ENCODE measurements at regions not wholly inside any gene's neighbourhood (a gene's known extent, or its start where the extent isn't known, plus 50 kb on each side); places are given as distances from the start of the nearest gene placed in this dataset.

DNA sequence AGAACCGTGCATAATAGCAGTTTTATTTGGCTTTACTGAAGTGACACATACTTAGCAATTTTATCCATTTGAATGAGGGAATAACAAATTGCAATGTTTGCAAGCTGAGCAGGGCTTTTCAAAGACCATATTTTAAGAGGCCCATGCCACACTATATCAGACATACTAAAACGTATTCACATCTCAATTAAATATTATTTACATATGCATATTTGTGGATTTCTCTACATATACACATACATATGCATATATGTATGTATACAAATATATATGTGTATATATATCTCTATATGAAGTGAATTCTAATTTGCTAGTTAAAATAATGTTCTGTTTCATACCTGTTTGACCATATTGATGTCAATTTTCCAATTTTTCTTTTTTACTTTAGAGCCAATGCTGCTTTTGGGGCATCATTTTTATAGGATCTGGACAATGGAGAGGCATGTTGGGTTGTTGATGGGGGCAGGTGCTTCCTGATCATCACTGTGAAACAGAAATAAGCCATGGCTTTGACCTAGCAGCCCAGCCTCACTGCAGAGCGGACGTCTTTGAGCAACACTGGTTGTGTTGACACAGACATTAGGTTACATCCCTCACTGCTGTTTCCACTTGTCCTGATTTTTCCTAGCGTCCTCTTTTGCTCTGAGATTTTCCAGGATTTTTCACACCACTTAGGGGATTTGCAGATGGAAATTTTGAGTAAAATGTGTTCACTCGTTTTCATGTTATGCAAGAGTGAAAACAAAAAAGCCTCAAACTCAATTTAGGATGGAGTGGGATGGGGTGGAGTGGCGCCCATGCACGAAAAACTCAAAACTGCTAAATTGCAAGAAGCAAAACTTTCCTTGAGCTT lies 56.9 kb downstream of the RDH14 start:
- DNase-seq = no peak

DNA sequence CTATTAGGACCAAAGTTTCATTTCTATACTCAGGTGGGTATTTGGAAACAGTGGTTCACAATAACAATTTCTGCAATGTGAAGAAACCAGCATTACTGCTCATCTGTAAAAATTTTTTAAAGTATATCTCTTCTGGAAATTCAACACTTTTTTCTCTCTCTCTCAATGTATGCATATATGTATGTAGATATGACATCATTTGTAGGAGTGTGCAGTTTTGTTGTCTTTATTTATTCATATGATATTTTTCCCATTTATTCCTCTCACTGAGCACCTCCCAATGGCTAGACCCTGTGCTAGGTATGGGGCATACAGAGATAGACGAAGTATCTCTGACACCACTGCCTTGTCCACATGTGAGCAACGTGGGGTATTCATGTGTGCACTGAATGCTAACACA lies 58.3 kb downstream of the RDH14 start:
- no peak for DNase-seq

DNA sequence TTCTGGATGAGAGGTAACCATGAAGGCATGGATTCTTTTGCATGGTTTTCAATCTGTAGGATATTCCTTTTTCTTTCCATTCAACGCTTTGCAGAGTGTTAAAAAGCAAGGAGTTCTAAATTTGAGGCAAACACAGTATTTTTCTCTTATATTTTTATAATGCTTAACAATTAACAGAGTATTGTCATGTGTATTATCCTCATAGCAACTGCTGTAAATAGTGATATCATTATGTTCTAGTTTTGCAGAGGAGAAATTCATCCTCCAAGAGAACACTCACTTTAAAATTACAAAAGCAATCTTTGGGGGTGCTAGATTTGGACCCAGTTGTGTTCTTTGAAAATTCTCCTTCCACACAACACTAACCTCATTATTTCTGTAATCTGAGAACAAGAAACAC lies 58.7 kb downstream of the RDH14 start:
- DNase-seq = no peak

DNA sequence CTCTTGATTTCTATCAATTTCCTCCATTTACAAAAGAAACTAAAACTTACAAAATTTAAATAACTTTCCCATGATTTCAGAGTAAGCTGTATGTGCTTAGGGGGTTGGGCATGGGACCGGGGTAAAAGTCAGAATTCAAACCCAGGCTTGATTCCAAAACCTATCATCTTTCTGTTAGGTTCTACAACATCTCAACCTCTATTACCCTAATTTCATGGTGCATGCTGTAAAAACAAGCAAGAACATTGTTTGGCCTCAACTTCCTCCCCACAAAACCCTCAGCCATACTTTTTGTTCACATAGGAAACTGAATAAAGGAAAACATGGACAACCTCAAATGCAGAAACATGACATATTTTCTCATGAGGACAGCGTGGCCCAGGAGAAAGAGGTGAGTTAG lies 59.3 kb downstream of the RDH14 start:
- DNase-seq = no peak

DNA sequence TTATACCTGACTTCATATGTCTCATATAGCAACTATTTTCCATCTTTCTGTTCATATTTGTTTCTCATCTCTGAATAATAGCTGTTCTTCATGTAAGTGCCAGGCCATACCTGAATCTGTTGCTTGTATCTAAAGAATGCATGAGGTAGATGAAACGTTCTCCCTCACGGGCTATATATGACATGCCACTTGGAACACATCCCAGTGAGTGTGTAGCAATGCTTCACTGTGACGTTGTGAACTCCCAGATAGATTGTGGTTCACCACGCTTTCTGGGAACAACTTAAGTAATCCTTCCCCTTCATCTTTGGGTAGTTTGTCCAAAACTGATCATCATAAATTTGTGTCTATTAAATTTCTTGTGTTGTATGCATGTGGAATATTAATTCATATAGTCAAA lies 60.1 kb downstream of the RDH14 start:
- DNase-seq = no peak

DNA sequence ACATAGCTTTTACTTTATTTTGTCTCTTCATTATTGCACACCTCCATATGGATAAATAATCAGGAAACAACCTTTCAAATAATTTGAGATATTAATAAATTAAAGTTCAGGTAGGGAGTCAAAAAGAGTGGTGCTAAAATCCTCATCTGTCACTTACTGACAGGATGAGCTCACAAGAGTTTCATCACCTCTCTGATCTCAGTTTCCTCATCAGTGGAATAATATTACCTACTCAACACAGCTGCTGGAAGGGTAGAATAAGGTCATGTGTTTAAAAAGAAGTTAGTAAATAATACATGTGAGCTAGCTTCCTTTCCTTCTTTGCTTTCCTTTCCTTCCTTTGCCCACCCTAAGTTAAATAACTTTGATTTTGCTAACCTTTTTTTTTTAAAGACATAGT lies 61.9 kb downstream of the RDH14 start:
- DNase-seq = no peak

DNA sequence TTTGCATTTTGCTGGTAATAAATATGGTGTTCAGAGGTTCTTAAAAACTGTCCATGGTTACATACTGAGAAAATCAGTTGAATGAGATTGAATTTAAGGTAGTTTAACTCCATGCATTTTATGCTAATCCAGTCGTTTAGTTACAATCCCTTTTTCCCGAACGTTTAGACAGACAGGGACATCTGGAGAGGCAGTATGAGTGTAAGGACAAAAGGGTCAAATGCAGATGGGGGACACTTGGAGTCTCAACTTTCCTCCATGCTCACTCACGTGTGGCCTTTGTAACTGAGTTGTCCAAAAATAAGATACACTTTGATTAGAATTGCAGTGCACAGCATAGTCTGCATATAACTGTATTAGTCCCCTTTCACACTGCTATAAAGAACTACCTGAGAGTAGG lies 63.9 kb downstream of the RDH14 start:
- no peak for DNase-seq

DNA sequence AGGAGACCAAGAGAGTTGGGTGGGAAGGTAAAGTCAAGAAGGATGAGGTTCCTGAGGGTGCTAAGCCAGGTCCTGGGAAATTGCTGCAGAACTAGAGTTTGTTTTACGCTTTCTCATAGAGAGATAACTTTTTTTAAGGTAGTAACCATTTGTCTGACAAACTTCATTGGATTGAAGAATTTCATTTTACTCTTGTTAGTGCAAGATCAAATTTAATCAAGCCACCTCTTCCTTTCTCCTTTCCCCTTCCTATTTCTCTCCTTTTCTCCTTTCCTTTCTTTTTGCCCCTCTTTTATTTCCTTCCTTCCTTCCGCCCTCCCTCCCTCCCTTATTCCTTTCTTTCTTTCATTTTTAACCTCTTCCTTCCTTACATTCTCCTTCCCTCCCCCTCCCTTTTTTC lies 65.4 kb downstream of the RDH14 start:
- no peak for DNase-seq

DNA sequence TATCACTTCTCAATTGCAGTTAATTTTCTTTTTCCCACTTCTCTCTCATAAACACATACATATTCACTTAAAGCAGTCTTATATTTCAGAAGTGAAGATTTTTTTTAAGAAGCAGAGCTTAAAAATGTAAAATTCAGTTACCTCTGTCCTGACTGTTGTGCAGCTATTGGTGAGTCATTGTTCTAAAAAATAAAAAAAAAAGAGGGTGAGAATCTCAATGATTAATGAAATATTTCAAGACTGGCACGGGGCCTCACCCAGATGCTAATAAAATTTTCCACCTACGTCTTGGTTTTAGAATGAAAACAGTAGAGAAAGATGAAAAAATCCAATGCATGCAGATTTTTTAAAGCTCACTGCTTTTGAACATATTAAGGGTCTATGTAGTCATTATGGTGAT lies 67.7 kb downstream of the RDH14 start:
- DNase-seq = no peak

DNA sequence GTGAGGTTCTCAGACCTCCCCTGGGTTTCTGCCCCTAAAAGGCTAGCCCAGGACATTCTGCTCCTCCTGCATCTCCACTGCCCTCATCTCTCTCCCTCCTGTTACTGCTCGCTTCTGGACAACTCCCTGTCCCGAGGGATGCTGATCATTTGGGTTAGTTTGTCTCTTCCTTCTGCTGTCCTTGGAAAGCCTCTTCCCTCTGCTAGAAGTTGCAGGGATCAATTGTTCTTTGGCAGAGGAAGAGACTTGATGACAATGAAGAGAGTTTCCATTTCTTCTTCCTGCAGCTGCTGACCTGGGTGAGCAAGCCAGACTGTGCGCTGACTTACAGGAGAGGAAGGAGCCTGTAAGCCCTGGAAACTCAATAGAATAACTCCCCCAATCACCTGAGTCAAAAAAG lies 68.9 kb downstream of the RDH14 start:
- no peak for DNase-seq

DNA sequence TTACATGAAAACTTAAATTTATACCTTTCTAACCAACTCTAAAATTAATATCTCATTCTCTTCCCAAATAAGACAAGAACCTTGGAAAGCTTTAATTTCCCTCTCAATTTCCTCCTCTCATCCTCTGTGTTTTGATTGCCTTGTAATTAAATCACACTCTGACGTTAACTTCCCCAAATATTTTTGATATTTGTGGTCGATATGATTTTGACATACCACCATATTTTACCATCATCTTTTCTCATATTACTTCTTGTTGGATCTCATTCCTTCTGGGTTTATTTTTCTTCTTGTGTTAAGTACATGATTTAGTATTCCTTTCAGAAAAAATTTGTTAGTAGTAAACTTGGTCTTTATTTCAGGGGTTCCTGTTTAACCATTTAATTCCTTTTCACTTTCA lies 69.6 kb downstream of the RDH14 start:
- DNase-seq = no peak

DNA sequence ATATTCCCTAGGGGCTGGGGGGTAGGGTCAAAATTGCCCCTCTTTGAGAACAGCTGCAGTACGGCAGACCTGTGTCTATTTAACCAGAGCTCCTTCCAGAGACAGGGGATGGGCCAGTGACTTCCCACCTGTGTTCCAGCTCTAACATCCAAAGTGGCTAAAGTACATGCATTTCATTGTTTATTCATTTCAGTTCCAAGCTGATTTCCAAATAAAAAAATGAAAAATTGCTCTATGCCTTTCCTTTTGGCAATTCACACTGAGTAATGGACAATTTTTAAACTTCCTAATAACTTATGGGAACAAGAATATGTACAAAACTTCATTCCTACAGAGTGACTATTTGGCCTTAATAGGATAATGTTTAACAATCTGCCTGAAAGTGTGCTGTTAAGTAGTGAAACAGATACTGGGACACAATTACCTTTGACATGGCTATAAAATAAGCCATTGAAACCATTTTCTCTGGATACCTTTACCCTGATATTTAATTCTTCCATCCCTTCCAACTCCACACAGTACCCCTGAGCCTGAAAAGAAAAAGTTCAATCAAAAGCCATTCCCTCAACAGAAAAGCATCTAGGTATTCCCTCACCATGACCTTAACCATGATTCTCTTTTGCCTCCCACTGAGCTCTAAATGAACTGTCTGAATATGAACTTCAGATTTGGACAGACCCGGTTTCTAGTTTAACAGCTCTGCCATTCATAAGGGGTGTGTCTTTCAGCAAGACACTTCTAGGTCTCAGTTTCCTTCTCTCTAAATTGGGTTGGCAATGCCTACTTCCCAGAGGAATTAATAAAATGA lies 73.1 kb downstream of the RDH14 start:
- DNase-seq = no peak

DNA sequence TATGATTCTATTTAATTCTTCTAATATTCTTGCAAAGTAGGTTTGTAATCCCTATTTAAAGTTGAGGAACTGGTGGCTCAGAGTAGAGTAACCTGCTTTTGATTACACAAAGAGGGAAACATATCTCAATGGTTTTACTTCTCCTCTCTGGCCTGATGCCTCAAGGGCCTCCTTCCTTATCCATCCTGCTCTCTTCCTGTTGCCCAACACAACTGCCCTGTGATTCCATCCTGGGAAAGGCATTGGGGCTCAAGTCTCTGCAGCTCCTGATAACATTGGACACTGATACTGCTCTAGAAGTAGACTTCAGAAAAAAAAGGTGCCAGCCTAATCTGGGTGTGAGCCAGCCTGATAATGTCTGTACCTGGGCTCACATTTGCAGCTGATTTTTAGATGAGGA lies 75.8 kb downstream of the RDH14 start:
- DNase-seq = no peak

DNA sequence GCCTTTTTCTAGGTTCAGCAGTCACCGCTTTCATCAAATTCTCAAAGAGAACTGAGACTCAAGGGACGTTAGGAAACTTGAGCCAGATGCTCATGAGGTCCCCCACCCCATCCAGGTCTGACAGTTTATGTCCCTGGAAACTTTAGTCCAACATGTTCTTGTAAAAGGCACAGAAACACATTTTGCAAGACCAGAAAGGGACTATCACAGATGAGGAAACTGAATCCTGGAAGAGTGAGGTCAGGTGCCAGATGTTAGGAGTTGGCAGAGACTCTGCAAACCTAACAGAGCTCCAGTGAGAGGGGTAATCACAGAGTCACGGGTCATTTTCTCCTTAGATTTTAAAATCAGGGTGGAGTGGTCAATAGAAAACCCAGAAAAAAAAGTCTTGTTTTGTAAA lies 76.6 kb downstream of the RDH14 start:
- no peak for DNase-seq

DNA sequence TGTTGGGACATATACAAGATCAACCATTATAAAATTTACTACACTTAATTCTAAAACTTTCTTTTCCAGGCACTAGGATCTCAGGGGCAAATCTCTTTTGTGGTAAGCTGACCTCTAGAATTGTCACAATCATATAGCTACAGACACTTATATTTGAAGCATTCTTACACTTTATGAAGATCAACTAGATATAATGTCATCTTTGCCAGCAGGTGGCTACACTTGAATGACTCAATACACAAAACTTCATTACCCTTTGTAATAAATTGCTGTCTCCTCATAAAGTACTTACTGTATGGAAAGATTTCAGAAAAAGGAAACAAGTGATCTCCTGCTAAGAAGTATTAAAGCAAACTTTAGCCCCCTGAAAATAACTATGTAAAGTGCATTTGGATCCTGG lies 77.8 kb downstream of the RDH14 start:
- no peak for DNase-seq

DNA sequence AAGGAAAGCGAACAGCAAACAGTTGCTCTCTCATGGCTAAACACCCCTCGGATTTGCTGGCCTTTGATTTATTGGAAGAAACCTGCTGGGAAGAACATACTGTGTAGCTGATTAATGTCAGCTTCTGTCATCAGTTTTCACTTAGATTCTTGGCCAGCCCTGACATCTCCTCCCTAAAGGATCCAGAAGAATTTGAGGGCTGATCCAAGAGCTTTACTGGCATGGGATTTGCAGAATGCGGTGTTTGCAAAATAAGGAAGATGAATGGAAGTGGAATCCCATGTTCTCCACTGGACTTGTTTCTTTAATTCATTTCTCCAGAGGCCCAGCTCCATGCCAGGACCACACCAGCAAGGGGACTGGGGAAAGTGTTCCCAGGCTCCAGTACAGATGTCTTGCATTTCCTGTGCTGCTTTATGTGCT lies 80.5 kb downstream of the RDH14 start:
- DNase-seq = no peak

DNA sequence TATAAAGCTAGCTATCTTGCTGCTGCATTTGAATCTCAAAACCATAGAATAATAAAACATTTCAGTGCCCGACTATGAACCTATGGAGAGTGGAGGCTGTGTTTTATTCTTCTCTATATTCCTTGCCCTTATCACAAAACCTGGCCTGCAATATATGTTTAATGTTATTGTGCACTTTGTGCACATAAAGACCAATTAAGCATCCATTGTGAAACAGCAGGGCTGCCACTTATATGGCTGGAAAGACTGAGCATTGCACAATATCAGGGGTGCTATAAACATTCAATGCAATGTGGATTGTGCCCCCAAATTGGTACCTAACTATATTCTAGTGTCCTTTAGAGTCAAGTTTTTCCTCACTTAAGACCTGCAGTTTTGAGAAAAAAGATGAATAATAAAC lies 83.2 kb downstream of the RDH14 start:
- DNase-seq = no peak

DNA sequence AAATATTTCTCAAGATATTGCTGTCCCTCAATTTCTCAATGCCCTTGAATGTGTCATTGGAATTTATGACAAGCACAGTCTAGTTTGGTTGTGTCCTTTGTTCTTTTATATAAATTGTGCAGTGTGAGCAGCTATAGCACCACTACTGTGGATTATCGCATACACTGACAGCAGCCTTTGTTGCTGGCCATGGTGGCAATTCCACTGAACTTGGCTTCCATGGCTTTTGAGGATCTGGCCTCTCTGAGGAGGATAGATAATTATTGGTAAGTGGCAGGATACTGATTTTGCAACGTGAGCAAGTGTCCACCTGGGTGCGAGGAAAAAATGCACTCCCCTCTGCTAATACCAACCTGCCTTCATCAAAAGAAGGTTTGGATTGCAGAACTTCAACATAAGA lies 84.0 kb downstream of the RDH14 start:
- DNase-seq = no peak

DNA sequence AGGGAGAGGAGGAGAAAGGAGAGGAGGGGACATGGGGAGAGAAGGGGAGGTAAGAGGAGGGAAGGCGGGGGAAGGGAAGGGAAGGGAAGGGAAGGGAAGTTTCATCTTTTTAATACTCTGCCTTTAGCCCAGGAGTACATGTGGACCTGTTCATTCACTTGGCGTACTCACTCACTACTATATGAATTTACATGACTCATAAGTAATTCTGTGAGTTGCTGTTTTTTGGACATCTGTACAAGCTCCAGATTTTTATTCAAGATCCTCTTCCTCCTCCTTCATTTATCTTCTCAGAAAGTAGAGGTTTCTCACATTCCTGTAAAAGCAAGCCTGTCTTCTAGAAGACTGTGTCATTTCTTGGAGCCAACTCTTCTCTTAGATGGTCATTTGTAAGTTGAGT lies 84.6 kb downstream of the RDH14 start:
- DNase-seq = no peak

DNA sequence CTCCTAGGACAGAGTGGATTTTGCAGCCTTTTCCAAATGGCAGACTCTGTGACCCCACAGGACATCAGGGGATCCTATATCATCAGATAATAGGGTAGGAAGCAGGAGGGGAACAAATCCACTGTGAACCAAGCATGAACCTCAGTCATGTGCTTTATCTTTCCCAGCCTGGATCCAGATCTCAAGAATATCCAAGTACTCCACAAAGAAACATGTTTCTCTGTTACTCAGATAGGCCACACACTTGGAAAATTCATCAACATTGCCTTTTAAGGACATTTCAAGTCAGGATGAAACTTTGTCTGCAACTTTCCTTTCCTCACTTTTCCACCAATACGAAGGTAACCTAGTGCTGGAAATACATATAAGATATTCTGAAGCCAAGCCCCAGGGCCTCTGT lies 85.8 kb downstream of the RDH14 start:
- DNase-seq = no peak

DNA sequence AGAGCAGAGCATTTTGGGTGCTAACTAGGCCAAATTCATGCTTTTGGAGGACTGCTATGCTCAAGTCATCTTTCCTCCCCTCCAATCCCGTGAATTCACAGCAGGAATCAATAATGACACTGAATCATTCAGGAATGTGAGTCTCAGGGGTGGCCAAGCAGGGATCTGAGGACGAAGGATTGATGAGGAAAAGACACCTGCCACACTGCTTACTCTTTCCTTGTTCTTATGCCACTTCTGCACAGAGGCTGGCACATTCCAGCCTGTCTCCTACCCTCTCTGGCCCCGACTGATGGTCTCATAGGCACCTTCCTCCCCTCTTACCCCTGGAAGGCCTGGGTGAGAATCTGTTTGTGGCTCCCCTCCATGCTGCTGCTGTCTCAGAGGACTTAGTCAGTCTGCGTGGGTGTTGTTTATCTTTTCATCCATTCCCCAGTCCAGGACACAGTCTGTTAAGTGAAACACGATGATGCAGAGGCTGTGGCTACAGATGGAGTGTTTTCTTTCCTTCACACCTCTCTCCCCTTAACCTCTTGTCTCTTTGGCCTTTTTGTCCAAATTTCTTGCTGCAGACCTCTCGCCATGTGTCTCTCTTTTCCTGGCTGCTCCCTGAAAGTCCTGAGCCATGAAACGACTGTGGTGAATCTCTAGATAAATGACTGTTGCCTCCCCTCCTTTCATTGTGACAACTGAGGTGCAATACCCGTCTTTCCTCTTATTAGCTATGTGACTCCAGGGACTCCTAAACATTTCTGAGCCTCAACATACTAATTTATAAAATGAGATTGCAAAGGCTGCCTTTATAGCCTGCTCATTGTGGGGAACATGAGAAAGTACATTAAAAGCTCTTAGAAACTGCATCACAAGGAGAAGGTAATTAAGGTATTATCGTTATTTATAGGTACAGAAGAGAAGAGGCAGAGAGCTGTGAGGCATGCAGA lies 86.9 kb downstream of the RDH14 start:
- DNase-seq = no peak

DNA sequence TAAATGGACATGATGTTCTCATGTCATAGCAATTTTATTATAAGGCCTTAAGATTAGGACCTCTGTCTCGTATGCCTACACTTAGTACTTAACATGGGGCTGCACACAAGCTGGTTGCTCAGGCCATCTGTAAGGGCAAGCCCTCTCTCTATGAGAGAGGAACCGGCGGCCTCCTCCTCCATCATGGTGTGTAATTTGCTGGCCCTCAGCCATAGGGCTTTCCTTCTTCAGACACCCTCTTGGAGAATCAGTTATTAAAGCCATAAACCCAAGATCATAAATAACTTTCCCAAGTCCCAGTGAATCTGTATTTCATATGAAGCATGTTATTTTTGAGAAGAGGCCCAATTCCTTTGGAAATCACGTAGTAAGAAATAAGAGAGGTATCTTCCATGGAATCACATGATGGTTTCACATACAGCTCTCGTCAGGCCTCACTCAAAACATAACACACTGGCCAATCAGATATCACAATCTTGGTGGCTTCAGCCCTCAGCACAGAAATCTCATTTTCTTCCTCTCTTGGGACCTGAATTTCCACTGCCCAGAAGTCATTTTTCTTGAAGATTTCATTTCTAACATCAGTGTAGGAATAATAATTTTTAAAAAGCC lies 92.6 kb downstream of the RDH14 start:
- no peak for DNase-seq

DNA sequence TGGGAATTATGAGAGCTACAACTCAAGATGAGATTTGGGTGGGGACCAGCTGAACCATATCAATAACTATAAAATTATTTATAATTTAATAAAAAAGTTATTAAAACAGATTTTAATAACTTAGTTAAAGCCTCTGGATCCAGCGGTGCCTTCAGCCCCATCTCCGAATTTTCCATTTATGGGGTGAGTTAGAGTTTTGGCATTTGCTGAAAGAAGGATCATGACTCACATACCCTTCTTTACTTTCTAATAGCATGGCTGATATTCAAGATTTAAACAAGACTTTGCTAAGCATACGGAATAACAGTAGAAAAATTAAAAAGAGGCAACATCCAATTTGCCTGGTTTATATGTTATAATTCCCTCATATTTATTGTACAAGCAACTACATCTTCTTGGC lies 94.5 kb downstream of the RDH14 start:
- no peak for DNase-seq

Measured in activated CD4-positive, alpha-beta T cell treated with anti-CD3 and anti-CD28 coated beads for 4 hours (primary cell).